K562 (cell line): ENCODE measurements at regions not wholly inside any gene's neighbourhood (a gene's known extent, or its start where the extent isn't known, plus 50 kb on each side); places are given as distances from the start of the nearest gene placed in this dataset.

Experiments used
- ATAC-seq: fragments of 200-7000 bp; cut with Tn5 transposase; 3 replicates; pipeline ENCODE4 v1.9.1; 2020; ENCODE audit warnings: moderate library complexity
- BruUV-seq: library from RNA; stranded (reverse); fragments of 400-500 nt; replicated peaks from 2 replicates; lab custom pipeline; 2021; lab: Mats Ljungman, UMichigan
- CTCF ChIA-PET: fragments of 300-600 bp; formaldehyde crosslinking; extraction: SDS; loops from one replicate; lab custom pipeline; 2021; ENCODE audit warnings: low intra/inter-chr PET ratio; lab: Yijun Ruan, JAX
- POLR2A ChIA-PET: fragments of 300-600, 350-650 bp; sonication (Branson Sonifier 250); formaldehyde crosslinking; extraction: SDS; loops from one replicate; lab custom pipeline; 2021; ENCODE audit warnings: antibody characterized with exemption, inconsistent platforms; lab: Yijun Ruan, JAX
- DNase-seq, 4 experiments: peaks; one replicate each; pipeline versions ENCODE4 v3.0.0 to v3.0.0-alpha.2; 2011 to 2018; ENCODE audit warnings: low spot score in 3 of 4, mixed read lengths in 3 of 4; ENCODE audit errors: extremely low read depth in 1 of 4
- FAIRE-seq: peaks from 2 replicates; lab custom pipeline; 2011; peaks lifted over from hg19 to GRCh38; lab: Jason Lieb, UNC
- H2AFZ ChIP-seq: 2 replicates; pipeline ENCODE4 v1.6.0; 2011; ENCODE audit warnings: low read depth, low read length, control low read depth, inconsistent platforms
- H3K27ac ChIP-seq: fragments of 200-600 bp; 3 replicates; pipeline ENCODE4 v1.8.0; 2011; ENCODE audit warnings: low read depth, mild to moderate bottlenecking, control low read depth, inconsistent platforms, low read length, moderate library complexity, mixed read lengths; ENCODE audit errors: extremely low read depth
- H3K27me3 ChIP-seq, 2 experiments: fragments of 300-600 bp in 1 of 2; 2 replicates in 1 of 2; 3 replicates in 1 of 2; pipeline versions ENCODE4 v1.6.0 to v1.8.0; 2011; ENCODE audit warnings: inconsistent platforms in 2 of 2, low read length in 2 of 2, mild to moderate bottlenecking in 1 of 2, mixed read lengths in 1 of 2, moderate library complexity in 1 of 2; ENCODE audit not compliant: control insufficient read depth in 2 of 2, insufficient read depth in 2 of 2
- H3K36me3 ChIP-seq: fragments of 300-600 bp; 3 replicates; pipeline ENCODE4 v1.8.0; 2011; ENCODE audit warnings: mild to moderate bottlenecking, low read length, inconsistent platforms; ENCODE audit not compliant: control insufficient read depth, insufficient read depth
- H3K4me1 ChIP-seq, 2 experiments: fragments of 200-600 bp in 1 of 2; replicated peaks in 1 of 2; 2 replicates in 1 of 2; 3 replicates in 1 of 2; pipeline versions ENCODE4 v1.5.1 to v1.8.0; 2011; ENCODE audit warnings: inconsistent platforms in 2 of 2, low read length in 2 of 2, mild to moderate bottlenecking in 1 of 2, mixed read lengths in 1 of 2, moderate library complexity in 1 of 2; ENCODE audit not compliant: control insufficient read depth in 2 of 2, insufficient read depth in 2 of 2
- H3K4me2 ChIP-seq: 2 replicates; pipeline ENCODE4 v1.6.1; 2011; ENCODE audit warnings: low read length, control low read depth, inconsistent platforms, mixed read lengths; ENCODE audit not compliant: insufficient read depth
- H3K4me3 ChIP-seq: fragments of 200-600 bp; sonication (generic), shearing (Covaris generic); 2 replicates; pipeline ENCODE4 v1.5.1; 2016; ENCODE audit warnings: control low read depth, inconsistent platforms
- H3K79me2 ChIP-seq: fragments of 200-600 bp; 3 replicates; pipeline ENCODE4 v1.8.0; 2011; ENCODE audit warnings: low read length, inconsistent platforms; ENCODE audit not compliant: control insufficient read depth, insufficient read depth
- H3K9ac ChIP-seq, 2 experiments: 2 replicates each; pipeline versions ENCODE4 v1.6.0 to v1.6.1; 2011; ENCODE audit warnings: low read depth in 2 of 2, low read length in 2 of 2, control low read depth in 1 of 2, inconsistent platforms in 1 of 2, mild to moderate bottlenecking in 1 of 2, mixed read lengths in 1 of 2; ENCODE audit not compliant: insufficient read depth in 1 of 2
- H3K9me1 ChIP-seq: one replicate; pipeline ENCODE4 v1.6.0; 2011; ENCODE audit warnings: inconsistent platforms, mild to moderate bottlenecking, low read length, moderate library complexity; ENCODE audit not compliant: control insufficient read depth, insufficient read depth
- H3K9me3 ChIP-seq: replicated peaks from 2 replicates; pipeline ENCODE4 v1.5.1; 2011; ENCODE audit warnings: low read depth, low read length, inconsistent platforms; ENCODE audit not compliant: control insufficient read depth, insufficient read depth
- H4K20me1 ChIP-seq: replicated peaks from 2 replicates; pipeline ENCODE4 v1.6.1; 2011; ENCODE audit warnings: low read length, inconsistent platforms, mixed read lengths; ENCODE audit not compliant: control insufficient read depth, insufficient read depth
- CEBPG ChIP-seq, 3 experiments: fragments of 200-800 bp in 1 of 3; sonication (Bioruptor generic) in 1 of 3; sonication (generic) in 1 of 3; formaldehyde crosslinking in 1 of 3; IDR thresholded peaks in 2 of 3; conservative IDR thresholded peaks in 1 of 3; 2 replicates each; pipeline versions ENCODE4 v1.6.1 to v1.8.0; 2016 to 2022; ENCODE audit warnings: missing compliant biosample characterization in 2 of 3, missing genetic modification characterization in 2 of 3, mild to moderate bottlenecking in 1 of 3, missing genetic modification reagents in 1 of 3
- HDAC6 ChIP-seq: IDR thresholded peaks from 2 replicates; pipeline ENCODE4 v1.6.1; 2012; ENCODE audit warnings: low read depth, mild to moderate bottlenecking, control low read depth, inconsistent platforms, low read length, moderate library complexity
- HLTF ChIP-seq: fragments of 450-650 bp; IDR thresholded peaks from 2 replicates; pipeline ENCODE4 v1.6.1; 2016
- HMG20A ChIP-seq: fragments of 450-650 bp; formaldehyde crosslinking; conservative IDR thresholded peaks from 2 replicates; pipeline ENCODE4 v1.4.0; 2020; ENCODE audit warnings: mild to moderate bottlenecking, mixed read lengths
- POLR2H ChIP-seq: IDR thresholded peaks from 2 replicates; pipeline ENCODE4 v1.6.1; 2016; ENCODE audit warnings: missing genetic modification characterization, low read depth, mild to moderate bottlenecking, control low read depth, missing compliant biosample characterization, moderate library complexity
- RBM15 ChIP-seq: fragments of 200-400 bp; formaldehyde crosslinking; IDR thresholded peaks from 2 replicates; pipeline ENCODE4 v1.6.1; 2018; ENCODE audit warnings: mild to moderate bottlenecking, low read length, moderate library complexity; ENCODE audit not compliant: insufficient read depth
- RFX1 ChIP-seq: fragments of 450-650 bp; IDR thresholded peaks from 2 replicates; pipeline ENCODE4 v1.6.1; 2016; ENCODE audit warnings: mild to moderate bottlenecking, moderate library complexity
- TEAD1 ChIP-seq, 2 experiments: fragments of 450-650 bp in 1 of 2; sonication (generic) in 1 of 2; formaldehyde crosslinking; IDR thresholded peaks; 2 replicates each; pipeline versions ENCODE4 v1.4.0 to v1.8.0; 2020 to 2022; ENCODE audit warnings: mild to moderate bottlenecking in 2 of 2, missing genetic modification reagents in 1 of 2
- ZNF184 ChIP-seq: sonication (generic); formaldehyde crosslinking; IDR thresholded peaks from 2 replicates; pipeline ENCODE4 v1.5.0; 2020; ENCODE audit warnings: missing genetic modification reagents
- ZNF347 ChIP-seq: fragments of 450-650 bp; formaldehyde crosslinking; IDR thresholded peaks from 2 replicates; pipeline ENCODE4 v1.4.0; 2020; ENCODE audit warnings: low read depth, mild to moderate bottlenecking, moderate library complexity
- ZNF444 ChIP-seq: fragments of 250-450 bp; sonication (Bioruptor Pico); IDR thresholded peaks from 2 replicates; pipeline ENCODE4 v1.4.0; 2020; ENCODE audit warnings: mild to moderate bottlenecking, moderate library complexity
- in situ Hi-C: fragments of 300-500 bp; cut with MboI; formaldehyde crosslinking; loops from 4 replicates; pipeline ENCODE4 v1.15.0; 2018; ENCODE audit warnings: inconsistent platforms, mixed read lengths
- intact Hi-C: fragments of 100-400 bp; cut with micrococcal nuclease; formaldehyde crosslinking; loops from 2 replicates; pipeline ENCODE4 v1.14.2; 2022
- TF ChIP-seq, protein P1 (sequence below): sonication (generic); formaldehyde crosslinking; IDR thresholded peaks from 2 replicates; pipeline ENCODE4 v1.8.0; 2023; ENCODE audit warnings: mild to moderate bottlenecking, missing genetic modification reagents
- TF ChIP-seq, protein P2 (sequence below): IDR thresholded peaks from 2 replicates; pipeline ENCODE4 v1.6.1; 2012; ENCODE audit warnings: low read depth, low read length, improper control_type of control experiment, borderline replicate concordance

DNA sequence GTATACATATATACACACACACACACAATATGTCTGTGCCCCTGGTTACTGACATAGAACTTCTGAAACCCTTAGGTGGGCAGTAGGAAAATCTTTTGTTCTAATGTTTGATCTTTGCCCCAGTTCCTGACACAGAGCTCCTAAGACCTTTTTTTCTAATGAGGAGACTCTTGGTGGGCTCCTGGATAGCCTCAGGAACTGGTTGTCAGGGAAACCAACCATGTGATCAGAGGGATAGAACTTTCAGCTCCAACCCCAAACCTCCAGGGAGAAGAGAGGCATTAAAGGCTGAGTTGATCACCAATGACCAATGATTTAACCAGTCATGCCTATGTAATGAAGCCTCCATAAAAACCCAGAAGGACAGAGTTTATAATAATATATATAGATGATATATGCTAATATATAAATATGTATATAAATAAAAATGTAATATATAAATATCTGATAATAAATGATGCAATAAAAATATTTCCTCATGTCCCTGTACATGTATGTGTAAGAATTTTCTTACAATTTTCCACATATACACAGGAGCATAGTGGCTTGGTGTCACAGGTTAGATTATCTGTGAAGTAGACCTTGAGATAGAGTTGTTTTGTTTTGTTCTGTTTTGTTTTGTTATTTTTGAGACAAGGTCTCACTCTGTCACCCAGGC is 93.3 kb downstream of the GPX5 start:
- no peak for FAIRE-seq
- no TSS peak for BruUV-seq
- POLR2A ChIA-PET: interaction anchor here (0.6 to 1.3 kb wide), 3 partner anchors 18 to 263 kb away, joined by 3 to 5 read pairs (median 4); no protein-coding TSS in a partner anchor
- no peak for TF ChIP-seq RBM15
- TF ChIP-seq, protein P1, sequence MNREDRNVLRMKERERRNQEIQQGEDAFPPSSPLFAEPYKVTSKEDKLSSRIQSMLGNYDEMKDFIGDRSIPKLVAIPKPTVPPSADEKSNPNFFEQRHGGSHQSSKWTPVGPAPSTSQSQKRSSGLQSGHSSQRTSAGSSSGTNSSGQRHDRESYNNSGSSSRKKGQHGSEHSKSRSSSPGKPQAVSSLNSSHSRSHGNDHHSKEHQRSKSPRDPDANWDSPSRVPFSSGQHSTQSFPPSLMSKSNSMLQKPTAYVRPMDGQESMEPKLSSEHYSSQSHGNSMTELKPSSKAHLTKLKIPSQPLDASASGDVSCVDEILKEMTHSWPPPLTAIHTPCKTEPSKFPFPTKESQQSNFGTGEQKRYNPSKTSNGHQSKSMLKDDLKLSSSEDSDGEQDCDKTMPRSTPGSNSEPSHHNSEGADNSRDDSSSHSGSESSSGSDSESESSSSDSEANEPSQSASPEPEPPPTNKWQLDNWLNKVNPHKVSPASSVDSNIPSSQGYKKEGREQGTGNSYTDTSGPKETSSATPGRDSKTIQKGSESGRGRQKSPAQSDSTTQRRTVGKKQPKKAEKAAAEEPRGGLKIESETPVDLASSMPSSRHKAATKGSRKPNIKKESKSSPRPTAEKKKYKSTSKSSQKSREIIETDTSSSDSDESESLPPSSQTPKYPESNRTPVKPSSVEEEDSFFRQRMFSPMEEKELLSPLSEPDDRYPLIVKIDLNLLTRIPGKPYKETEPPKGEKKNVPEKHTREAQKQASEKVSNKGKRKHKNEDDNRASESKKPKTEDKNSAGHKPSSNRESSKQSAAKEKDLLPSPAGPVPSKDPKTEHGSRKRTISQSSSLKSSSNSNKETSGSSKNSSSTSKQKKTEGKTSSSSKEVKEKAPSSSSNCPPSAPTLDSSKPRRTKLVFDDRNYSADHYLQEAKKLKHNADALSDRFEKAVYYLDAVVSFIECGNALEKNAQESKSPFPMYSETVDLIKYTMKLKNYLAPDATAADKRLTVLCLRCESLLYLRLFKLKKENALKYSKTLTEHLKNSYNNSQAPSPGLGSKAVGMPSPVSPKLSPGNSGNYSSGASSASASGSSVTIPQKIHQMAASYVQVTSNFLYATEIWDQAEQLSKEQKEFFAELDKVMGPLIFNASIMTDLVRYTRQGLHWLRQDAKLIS (CRISPR knock-in tag): no peak
- TF ChIP-seq, protein P2, sequence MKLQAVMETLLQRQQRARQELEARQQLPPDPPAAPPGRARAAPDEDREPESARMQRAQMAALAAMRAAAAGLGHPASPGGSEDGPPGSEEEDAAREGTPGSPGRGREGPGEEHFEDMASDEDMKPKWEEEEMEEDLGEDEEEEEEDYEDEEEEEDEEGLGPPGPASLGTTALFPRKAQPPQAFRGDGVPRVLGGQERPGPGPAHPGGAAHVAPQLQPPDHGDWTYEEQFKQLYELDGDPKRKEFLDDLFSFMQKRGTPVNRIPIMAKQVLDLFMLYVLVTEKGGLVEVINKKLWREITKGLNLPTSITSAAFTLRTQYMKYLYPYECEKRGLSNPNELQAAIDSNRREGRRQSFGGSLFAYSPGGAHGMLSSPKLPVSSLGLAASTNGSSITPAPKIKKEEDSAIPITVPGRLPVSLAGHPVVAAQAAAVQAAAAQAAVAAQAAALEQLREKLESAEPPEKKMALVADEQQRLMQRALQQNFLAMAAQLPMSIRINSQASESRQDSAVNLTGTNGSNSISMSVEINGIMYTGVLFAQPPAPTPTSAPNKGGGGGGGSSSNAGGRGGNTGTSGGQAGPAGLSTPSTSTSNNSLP: no peak
- no peak for TF ChIP-seq ZNF347 (CRISPR knock-in tag)
- TF ChIP-seq ZNF184 (CRISPR knock-in tag): no peak
- no peak for TF ChIP-seq HMG20A (CRISPR knock-in tag)
- TF ChIP-seq TEAD1 (CRISPR knock-in tag; IDR thresholded peaks at IDR 0.05): no peak
- no peak for TF ChIP-seq ZNF444 (CRISPR knock-in tag)
- no peak for TF ChIP-seq HDAC6
- TF ChIP-seq CEBPG (CRISPR knock-in tag; IDR thresholded peaks at IDR 0.05): no peak
- peak; percentile 48 to 70; a peak in 3 of 4 replicates for TF ChIP-seq CEBPG (tag; conservative IDR thresholded peaks at IDR 0.05 in 1 of 2, IDR thresholded peaks at IDR 0.05 in 1 of 2)
- TF ChIP-seq RFX1: peak; percentile 53; the same call in 1 of the 2 replicates
- TF ChIP-seq HLTF: no peak
- no peak for TF ChIP-seq POLR2H (tag)

More for the DNA sequence above, 93.3 kb downstream of the GPX5 start:
- ATAC-seq (no peak), DNase-seq (no peak)
- Histone ChIP-seq H3K9me1 (no peaks in the 10 kb centered on the region), H3K79me2 (peaks cover 55% of the 10 kb centered on the region), H3K4me3 (no peak overlapping the region), H3K9me3 (peaks cover 14% of the 10 kb centered on the region; the same call in 1 of the 2 replicates), H3K4me1 (peaks cover 11 to 13% of the 10 kb centered on the region in 2 experiments; a peak in 4 of 5 replicates), H3K4me2 (no peak overlapping the region), H3K36me3 (peaks cover 18% of the 10 kb centered on the region), H3K27ac (no peak overlapping the region), H2AFZ (no peak overlapping the region), H4K20me1 (no peaks in the 10 kb centered on the region), H3K9ac (no peak overlapping the region), H3K27me3 (no peaks in the 10 kb centered on the region)
- CTCF ChIA-PET: no interaction called here
- intact Hi-C loops (loop anchor here (10.0 kb wide), 1 partner anchor 394 kb away; the partner anchor contains the start of gene ZSCAN9), in situ Hi-C loops (no loop called here)
